ENCODE measurements at regions not wholly inside any gene's neighbourhood (a gene's known extent, or its start where the extent isn't known, plus 50 kb on each side); places are given as distances from the start of the nearest gene placed in this dataset.

DNA sequence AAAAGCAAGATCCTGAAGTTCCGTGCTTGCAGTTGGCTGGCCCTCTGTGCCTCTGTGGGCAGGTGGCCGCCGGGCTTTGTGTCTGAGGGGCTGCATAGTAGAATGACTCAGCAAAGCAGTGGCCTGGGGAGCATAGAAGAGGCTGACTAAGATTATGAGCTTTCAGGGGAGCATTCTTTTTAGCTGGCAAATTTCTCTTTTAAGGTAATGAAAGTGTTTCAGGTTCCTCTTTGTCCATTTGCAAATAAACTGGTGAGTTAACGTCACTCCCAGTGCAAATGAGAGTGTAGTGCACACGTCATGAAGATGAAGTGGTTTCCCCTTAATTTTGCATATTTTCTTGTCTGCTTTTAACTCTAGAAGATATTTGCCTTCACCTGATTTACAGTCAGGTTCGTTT, 98.6 kb downstream of the BCL2L11 start:
- no peak for DNase-seq

GRCh38 chr2:111219734-111220505, 99.2 kb downstream of the BCL2L11 start:
- no peak for DNase-seq

- no peak for DNase-seq
Observed at GRCh38 chr2:111220962-111221361, 100.2 kb downstream of the BCL2L11 start.

- DNase-seq, result no peak
Observed at GRCh38 chr2:111221701-111222100, 101.0 kb downstream of the BCL2L11 start.

DNA sequence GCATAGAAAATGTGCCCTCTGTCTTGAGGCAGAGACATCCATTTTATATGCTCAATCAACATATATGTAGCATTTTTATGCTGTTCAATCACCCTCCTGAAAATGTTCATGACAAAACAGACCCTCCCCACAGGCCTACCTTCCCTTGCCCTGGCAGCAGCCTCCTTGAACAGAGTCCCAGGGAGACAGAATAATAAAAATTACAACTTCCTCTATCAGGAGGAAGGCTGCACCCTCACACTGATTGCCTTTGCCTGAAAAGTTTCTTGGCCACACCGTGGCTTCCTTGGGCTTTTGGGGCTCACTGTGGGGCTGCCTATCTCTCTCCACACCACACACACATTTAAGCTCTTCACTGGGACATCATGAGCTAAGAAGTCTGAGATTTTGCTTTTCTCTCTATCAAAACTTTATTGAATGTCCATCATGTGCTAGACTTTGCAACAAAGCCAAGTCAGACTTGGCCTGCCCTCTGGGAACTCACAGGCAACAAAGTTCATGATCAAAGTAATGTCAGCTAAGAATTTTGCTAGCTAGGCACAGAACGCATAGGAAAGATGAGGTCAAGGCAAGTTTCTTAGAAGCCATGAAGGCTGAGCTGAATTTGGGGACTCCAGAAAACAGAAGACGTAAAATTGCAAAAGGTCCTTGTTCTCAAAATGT, 101.6 kb downstream of the BCL2L11 start:
- no peak for DNase-seq

DNA sequence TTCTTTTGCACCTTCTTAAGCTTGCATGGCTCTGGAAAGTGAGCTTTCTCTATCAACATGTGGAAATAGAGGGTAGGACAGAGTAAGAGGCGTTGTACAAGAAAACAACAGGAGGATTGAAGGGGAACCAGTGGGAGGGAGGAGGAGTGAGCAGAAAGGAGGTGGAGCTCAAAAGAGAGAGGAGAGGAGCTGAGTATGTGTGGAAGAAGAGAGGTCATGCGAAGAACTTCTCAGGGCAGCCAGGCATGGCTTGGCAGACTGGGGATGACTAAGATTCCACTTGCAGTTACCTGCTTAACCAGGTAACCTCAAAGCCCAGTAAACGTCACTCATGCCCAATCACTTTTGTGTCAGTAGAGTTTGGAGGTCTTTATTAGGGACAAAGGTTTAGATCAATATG, 105.1 kb downstream of the BCL2L11 start:
- DNase-seq, result no peak

DNA sequence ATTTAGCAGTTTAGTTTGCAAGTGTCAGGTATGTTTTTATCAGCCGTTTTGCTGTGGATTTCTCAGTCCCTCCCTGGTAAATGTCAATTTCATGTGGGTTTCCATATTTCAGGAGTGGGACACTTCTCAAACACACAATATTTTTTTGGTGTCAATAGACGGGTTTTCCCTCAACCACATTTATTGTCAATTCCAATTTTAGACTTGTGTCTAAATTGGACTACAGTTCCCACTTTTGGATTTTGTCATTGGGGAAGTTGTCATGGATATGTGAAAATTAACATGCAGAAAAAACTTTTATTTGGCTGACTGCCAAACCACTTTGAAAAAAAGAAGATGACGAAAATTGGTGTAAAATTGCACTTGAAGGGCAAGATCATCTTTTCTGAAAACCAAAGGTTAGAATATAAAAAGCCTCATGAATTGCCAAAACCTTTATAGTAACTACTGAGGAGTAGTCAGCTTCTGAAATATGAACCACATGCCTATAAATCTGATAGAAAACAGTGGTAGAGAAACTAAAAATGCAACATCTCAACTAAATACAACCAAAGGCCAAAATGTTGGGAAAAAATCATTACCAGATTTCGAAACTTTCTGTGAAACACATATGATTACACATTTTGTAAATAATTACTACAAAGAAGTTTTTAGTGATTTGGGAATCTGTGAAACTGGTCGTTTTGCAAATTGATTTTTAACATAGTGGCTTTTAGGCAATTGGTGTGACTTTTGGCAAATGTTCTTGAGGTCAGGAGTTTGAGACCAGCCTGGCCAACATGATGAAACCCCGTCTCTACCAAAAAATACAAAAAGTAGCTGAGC, 106.4 kb downstream of the BCL2L11 start:
- no peak for DNase-seq

DNA sequence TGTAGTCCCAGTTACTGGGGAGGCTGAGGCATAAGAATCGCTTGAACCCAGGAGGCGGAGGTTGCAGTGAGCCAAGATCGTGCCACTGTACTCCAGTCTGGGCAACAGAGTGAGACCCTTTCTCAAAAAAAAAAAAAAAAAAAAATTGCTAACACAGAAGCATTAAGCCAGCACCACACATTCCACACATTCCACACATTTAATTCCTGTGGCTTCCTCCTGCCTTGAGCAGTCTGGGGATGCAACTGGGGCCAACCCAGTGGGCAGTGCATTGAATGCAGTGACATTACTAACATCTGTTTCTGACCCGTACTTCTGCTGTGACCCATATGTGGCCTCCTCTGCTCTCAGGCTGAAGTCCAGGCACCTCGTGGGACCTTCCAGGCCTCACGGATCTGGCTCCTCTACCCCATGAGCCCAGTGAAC, 107.0 kb downstream of the BCL2L11 start:
- no peak for DNase-seq

DNA sequence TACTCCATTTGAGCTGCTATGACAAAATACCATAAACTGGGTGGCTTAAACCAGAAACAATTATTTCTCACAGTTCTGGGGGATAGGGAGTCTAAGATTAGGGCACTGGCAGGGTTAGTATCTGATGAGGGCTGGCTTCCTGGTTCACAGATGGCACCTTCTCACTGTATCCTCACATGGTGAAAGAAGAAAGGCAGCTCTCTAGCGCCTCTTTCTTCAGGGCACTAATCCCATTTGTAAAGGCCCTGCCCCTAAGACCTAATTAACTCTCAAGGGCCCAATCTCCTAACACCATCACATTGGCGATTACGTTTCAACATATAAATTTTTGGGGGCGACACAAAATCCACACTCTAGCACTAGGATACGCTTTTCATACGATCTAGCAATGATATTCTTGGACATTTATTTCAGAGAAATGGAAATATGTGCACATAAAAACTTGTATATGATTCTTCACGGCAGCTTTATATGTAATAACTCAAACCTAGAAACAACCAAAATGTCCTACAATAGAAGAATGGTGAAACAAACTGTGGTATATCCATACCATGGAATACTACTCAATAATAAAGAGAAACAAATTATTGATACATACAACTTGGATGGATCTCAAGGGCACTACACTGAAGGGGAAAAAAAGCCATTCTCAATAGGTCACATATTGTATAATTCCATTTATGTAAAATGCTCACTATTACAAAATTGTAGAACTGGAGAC, 111.0 kb downstream of the BCL2L11 start:
- DNase-seq, result no peak

- DNase-seq, result no peak
Observed at GRCh38 chr2:111235192-111236015, 114.7 kb downstream of the BCL2L11 start.

DNA sequence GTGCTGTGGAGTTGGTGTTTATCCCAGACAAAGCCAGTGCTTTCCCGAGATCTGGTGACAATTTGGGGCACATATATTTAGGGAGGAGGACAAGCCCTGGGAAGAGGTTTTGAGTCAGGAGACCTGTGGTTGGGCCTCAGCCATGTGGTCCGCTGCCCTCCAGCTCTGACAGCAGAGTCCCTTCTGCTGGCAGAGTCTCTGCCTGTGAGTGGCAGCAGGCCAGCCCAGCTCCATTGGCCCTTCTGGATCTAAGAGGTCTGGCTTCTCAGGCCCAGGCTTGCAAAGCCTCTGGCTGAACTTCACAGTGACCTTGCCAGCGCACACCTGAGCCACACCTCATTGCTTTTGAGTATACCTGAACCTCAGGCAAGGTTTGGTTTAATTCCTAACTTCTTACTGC, 115.3 kb downstream of the BCL2L11 start:
- no peak for DNase-seq

- no peak for DNase-seq
Observed at GRCh38 chr2:111238296-111238695, 117.6 kb downstream of the BCL2L11 start.

DNA sequence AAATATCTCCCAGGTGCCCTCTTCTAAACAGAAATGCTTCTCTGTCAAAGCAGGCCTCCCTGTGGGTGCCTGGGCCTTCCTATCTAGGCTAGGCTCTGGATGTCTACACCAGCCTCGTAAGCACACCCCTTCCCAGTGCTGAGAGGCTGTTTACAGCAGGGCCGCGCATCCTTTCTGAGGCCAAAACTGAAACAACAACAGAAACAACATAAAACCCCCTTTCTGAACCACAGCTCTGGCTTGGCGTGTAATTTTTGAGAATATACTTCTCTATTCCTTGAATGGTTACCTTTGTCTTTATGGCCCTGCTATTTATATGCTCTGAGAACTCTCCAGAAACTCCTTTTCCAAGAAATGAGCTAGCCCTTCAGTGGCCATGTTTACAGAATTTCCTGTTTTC, 118.4 kb downstream of the BCL2L11 start:
- no peak for DNase-seq

GRCh38 chr2:111239581-111240249, 119.0 kb downstream of the BCL2L11 start:
- no peak for DNase-seq

GRCh38 chr2:111243295-111243694, 122.6 kb downstream of the BCL2L11 start:
- no peak for DNase-seq

GRCh38 chr2:111244864-111245263, 124.2 kb downstream of the BCL2L11 start:
- DNase-seq, result no peak

GRCh38 chr2:111246620-111247061, 125.9 kb downstream of the BCL2L11 start:
- DNase-seq, result no peak

- no peak for DNase-seq
Observed at GRCh38 chr2:111247491-111247890, 126.8 kb downstream of the BCL2L11 start.

DNA sequence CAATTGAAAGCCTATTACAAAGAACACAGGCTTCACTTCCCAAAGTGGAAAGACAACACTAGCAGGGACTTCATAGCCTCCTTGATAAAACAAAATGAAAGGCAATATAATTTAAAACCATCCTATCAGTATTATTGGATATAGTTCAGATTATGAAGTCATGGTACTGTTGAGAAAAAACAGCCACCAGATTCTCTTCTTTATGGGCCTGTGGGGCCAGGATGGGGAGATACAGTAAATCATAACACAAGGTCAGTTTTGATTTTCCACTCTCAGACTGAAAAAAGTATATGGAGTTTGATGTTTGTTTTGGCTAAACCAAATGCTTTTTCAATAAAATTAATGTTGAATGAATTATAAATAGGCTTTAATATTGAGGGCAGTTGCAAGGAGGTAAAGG, 129.1 kb downstream of the BCL2L11 start:
- DNase-seq, result no peak

- no peak for DNase-seq
Observed at GRCh38 chr2:111250448-111251030, 129.8 kb downstream of the BCL2L11 start.

DNA sequence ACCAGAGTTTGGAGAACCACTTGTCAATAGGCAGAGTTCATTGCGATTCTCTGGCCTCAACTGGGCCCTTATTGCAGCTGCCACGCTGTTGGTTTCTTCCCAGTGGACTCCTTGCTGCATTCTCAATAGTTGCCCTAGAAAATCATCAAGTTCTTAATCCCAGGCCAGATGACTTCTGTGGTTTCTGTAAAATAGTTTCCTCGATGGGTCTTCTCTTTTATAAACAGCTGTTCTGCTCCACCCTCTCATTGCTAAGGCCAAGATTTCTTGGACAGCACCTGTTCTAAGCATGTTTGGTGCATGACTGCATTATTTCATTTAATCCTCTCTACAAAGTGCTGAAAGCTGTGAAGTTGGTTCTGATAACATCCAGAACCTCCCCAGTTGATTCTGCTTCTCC, 131.0 kb downstream of the BCL2L11 start:
- no peak for DNase-seq
